COLO668 (cell line): ENCODE measurements at regions not wholly inside any gene's neighbourhood (a gene's known extent, or its start where the extent isn't known, plus 50 kb on each side); places are given as distances from the start of the nearest gene placed in this dataset.

Source experiments
- DNase-seq: peaks from one replicate; lab custom pipeline; 2025; ENCODE audit not compliant: unreplicated experiment; lab: John Stamatoyannopoulos, UW

DNA sequence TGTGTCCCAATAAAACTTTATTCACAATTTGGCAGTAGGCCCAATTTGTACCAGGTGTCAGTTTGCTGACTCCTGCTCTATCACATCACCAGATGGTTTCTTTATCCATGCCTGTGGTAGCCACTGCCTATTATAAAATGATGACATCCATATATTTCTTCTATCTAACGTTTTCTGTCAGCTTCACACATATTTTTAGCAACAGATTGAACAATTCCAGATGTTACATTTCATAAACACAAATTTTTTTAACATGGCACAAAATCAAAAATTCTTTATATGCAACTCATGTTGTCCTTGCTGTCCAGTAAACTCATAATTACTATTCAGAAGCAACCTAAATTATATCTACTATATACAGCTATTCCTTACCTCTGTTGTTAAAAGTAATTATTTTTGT is 1371.6 kb downstream of the NSUN3 start:
- DNase-seq: no peak

DNA sequence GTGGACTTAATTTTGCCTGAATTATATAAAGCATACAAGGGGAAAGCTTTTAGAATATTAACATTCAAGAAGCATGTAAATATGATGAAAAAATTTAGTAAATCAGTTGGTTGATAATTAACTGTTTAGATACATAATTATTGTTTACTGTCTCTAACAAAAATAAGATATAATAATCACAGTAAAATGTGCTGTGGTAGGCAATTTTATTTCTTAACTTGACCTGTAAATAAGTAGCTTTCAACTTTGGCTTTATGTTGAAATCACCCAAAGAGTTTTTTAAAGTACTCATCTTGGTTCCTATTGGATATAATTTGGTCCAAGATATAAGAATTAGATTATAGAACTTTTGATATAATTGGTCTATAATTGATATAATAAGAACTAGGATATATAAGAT is 1374.5 kb downstream of the NSUN3 start:
- DNase-seq: no peak

DNA sequence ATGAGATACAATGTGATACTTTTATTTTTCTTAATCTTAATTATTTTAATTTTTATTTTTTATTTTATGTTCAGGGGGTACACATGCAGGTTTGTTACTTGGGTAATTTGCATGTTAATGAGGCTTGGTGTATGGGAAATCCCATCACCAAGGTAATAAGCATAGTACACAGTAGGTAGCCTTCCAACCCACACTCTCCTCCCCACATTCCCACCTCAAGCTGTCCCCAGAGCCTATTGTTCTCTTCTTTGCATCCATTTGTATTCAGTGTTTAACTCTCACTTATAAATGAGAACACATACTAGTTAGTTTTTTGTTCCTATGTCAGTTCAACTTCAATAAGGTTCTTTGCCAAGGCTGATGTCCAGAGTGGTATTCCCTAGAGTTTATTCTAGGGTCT is 1375.4 kb downstream of the NSUN3 start:
- DNase-seq: no peak

DNA sequence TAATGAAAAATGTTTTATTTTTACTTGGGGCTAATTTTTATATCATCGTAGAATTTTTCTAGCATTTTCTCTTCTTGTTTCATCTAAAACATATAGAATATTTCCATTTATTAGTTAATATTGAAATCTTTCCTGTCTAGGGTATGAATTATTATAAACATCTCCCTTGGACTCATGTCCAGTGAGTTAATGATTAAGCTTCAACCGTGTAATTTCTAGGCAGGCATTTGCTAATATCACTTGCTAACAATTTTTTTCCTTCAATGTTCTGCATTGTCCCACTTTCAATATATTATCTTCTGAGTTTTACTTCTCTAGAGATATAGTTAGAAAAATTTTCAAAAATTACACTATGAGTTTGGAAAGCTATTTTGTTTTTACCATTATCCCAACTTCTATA is 1371.6 kb upstream of the EPHA6 start:
- DNase-seq: no peak

DNA sequence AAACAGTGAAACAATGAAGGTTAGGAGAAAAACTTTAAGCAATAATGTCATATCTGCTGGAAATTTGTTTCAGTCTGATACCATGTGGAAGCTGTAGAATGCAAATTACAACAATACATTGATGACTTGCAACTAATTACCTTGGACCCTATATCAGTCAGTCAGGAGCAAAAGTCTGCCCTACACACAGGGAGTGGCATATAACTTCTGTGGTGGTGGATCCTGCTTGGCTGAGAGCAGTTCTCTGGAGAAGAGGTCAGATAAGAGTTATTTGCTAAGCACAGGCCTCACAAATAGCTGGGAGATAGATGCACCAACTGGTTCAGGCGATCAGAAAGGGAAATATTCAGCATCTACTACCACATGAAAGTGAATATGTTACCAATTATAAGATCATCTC is 1364.6 kb upstream of the EPHA6 start:
- DNase-seq: no peak

DNA sequence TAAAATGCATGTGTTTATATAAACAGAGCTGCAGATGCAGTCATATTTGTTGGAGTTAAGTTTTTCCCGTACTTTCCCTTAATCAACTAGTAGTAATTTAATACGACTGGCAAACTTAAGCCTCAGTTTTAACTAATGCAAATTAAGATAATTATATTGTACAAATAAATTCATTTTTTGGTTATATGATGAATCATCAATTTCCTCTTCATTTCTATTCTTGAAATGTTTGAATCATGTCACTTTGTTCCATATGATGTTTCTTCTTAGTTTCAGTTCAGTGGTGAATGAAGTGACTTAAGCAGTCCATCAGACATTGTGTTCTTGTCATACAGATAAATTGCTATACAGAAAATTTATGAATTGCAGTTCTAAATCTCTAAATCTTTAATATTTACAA is 1361.2 kb upstream of the EPHA6 start:
- no peak for DNase-seq

DNA sequence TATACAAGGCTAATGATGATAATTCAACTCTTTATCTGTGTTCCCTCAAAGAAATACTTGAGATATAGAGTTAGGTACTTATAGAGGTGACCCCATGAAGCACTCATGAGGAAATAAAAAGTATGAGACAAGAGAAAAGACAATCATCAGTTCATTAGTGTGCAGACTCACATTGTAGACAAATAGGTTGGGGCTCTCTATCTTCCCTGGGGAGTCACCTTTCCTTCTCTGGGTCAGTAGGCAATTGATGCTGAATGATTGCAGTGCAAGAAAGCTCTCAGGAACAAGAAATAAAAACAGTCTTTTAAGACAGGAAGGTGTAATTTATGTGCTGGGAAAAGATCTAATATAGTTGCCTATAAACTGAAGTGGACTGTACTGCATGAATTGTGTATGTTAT is 1357.6 kb upstream of the EPHA6 start:
- no peak for DNase-seq

DNA sequence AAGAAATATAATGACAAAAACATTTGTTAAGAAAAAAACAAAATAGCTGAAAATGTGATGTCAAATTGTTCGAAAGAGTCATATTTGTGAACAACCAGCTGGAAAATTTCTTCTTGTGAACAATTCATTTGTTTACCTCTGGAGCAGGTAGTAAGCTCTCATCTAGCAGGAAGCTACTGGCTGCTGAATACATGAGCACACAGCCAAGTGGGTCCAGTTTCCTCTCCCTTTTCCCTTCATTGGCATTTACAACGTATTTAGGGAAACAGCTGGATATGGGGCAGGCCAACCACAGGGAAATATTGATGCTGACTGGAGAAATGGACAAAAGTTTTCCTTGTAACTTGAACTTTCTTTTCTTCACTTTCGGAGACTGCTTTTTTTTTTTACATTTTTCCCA is 1354.7 kb upstream of the EPHA6 start:
- DNase-seq: no peak

DNA sequence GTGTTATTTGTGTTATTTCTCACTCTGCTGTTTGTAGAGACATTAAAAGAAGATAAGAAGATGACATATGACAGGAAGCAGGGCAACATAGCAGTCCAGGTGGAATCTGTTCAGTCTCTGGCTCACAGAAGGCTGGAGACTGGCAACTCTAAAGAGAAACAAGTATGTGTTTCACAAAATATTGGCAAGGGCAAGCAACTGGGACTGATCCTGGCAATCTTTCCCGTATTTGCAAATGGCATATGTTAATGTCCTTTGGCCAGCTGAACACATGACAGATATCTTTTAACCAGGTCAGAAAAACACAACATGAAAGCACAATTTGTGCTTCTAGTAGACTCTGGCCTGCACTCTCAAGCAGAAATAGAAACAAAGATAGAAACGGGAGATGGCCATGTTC is 1354.1 kb upstream of the EPHA6 start:
- no peak for DNase-seq

DNA sequence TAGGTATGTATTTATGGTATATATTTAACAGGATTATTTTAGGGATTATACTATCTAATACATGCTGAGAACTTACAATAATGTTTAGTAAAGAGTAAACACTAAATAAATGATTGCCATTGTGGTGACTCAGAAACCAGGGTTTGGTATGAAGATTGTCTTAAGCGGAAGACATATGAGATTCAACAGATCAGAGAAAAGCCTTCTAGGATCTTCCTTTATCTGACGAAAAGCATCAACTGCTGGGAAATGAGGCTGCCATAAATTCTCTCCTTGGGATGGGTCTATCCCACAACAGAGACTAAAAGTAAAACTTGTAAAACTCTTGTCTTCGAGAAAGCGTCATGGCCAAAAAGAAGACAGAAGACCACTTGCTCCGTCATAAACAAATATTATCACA is 1352.2 kb upstream of the EPHA6 start:
- DNase-seq: no peak

DNA sequence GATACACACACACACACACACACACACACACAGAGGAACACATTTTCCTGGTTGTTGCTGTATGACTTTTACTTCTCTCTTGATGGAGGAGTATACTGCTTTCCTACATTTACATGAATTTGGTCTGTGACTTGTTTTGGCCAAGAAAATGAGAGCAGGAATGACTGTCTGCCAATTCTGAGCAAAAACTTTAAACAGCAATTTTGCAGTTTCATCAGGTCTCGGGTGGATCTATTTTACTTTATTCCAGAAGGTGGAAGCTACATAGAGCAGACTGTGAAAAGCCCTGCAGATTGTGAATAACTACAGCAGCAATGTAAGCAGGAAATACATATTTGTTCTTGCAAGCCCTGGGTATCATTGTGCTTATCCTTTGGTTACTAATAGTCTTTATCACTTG is 1350.0 kb upstream of the EPHA6 start:
- no peak for DNase-seq

DNA sequence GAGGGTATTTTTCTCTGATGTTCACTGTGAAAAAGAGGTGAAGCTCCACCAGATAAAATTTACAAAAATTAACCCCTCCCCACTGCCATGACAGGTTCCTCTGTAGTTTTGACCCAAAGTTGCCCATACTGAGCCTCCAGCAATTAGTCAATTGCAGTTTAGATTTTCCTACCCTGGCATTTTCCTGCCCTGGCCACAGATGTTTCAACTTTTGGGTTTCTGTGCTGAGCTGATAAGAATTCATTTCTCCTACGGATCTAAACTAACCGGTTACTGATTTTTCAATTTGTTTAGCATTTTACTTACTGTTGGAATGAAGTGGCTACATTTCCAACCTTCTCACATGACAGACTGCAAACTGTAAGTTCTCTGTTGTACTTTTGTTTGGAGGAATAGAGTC is 1346.1 kb upstream of the EPHA6 start:
- DNase-seq: no peak

DNA sequence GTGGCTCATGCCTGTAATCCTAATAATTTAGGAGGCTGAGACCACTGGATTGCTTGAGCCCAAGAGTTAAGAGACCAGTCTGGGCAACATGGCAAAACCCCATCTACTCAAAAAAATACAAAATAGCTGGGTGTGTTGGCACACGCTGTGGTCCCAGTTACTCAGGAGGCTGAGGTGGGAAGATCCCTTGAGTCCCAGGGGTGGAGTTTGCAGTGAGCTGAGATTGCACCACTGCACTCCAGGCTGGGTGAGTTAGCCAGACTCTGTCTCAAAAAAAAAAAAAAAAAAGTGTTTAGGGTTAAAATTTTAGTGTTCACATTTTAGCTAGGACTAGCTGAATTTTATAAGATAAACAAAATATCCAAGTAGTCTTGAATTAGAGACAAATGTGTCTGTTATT is 1340.1 kb upstream of the EPHA6 start:
- DNase-seq: no peak

DNA sequence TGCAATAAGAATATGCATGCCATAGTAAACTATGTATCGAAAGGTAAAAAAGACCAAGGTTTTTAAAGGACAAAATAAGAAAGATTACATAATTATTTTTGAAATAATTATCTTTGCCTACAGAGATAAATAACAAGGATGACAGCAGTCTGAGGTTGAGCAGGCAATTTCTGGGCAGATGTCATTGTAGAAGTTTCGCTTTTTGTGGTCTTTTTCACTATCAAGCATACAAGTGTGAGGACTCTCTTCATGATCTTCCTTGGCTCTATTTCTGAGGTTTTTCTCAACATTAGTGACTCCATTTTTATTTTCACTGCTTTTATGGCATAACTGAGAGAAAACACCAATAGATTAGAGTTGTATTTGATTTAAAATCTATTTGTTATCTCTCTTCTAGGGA is 1337.9 kb upstream of the EPHA6 start:
- DNase-seq: no peak

DNA sequence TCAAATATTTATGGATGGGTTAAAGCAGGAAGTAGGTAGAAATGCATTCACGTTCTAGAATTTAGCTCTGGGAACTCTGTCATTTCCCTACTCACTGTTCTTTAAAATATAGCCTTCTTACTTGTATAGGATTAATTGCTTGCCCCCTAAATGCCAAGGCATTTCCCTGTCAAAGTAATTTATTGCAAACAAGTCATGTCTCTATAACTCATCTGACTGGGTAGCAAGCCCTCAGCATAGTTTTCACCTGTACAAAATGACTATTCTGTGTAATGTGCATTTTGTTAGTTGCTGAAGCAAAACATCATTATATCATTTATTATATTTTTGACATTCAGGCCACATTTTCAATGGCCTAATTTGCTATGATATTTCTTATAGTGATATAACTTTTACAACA is 1308.2 kb upstream of the EPHA6 start:
- no peak for DNase-seq

DNA sequence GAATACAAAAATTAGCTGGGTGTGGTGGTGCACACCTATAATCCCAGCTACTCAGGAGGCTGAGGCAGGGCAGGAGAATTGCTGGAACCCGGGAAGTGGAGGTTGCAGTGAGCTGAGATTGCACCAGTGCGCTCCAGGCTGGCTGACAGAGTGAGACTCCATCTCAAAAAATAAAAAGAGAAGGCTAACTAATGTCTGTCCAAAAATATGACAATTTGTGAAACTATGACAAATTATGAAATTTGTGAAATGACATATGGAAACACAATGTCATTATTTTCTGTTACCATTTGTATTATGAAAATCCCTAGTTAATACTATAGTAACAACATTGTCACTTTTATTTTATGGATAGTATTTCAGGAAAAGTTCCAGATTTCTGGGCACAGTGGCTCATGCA is 1306.3 kb upstream of the EPHA6 start:
- DNase-seq: no peak

DNA sequence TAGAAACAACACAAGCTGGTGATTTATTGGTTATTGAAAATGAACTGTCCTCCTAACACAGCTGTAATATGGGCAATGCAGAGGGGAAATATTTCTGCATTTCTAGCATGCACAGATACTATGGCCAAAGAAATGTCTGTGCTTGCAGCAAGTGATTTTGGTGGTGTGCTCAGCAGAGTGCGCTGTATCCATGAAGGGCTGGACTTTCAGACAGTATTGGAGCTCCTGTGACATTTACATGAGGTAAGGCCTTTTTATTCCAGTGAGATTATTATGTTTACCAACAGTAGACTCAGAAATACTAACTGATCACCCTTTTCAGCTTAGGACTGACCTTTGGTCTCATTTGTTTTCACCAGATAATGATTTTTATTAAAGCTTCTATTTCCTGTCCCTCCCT is 1302.6 kb upstream of the EPHA6 start:
- no peak for DNase-seq

DNA sequence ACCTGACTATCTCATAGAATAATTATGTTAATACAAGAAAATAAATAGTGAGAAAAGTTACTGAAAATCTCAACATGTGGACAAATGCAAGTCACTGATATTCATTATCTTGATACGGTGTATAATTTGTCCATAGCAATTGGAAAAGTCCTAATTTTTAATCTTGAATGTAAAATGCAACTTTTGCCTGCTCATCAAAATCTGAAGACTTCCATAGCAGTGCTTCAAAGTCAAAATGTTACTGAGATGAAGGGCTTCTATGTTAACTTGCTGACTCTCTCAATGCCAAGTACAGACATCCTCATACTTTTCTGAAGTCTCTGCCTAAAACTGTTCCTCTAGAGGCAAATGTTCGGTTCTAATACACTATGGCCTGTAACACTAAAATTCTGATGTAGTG is 1300.1 kb upstream of the EPHA6 start:
- no peak for DNase-seq

DNA sequence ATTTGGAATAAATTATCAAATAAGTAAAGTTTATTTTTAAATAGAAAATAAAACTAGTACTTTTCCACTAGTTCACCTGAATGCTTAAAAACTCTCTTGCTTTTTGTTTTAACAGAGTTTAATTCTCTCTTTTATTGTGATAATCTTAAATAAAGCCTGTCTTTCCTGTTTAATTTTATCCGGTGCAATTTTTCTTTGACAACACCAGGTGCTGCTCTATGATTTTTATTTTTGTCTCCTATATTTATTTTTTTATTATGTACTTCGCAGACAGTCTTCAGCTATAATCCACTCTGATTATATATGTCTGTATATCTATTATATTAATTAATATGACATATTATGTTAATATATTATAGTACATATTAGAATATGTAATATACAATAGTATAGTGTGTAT is 1293.0 kb upstream of the EPHA6 start:
- no peak for DNase-seq

DNA sequence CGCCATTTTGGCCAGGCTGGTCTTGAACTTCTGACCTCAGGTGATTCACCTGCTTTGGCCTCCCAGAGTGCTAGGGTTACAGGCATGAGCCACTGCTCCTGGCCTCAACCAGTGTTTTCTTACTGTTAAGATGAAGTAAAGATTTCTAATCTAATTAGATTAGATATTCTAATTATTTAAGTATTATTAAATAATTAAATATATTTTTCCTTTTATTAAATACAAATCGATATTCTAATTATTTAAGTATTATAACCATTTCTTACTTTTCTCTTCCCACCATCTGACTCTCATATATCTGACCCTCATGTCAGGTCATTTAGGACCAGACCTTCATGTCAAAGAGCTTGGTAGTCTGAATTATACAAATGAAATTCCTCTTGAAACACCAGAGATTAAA is 1291.9 kb upstream of the EPHA6 start:
- no peak for DNase-seq

DNA sequence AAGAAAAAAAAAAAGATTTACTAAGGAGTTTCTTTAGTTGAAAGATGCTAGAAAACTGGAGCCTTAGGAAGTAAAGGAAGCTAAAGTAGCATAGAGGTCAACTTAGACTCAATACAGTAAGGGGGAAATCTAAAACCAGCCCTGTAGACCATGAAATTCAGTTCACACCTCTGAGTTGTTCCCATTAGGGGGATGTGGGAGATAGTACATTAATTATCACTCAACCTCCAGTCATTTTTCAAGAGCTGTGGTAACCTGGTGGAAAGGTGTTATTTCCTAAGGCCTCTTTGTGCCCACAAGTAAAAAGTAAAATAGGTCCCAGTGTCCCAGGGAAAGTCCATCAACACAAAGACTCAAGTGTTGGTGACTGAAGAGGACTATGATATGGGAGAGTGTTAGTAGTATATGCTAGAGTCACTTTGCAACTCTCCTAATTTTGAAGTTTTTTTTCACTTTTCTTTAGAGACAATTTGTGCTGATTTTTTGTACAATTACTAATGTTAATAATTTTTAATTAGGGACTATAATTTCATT is 1274.4 kb upstream of the EPHA6 start:
- DNase-seq: no peak

DNA sequence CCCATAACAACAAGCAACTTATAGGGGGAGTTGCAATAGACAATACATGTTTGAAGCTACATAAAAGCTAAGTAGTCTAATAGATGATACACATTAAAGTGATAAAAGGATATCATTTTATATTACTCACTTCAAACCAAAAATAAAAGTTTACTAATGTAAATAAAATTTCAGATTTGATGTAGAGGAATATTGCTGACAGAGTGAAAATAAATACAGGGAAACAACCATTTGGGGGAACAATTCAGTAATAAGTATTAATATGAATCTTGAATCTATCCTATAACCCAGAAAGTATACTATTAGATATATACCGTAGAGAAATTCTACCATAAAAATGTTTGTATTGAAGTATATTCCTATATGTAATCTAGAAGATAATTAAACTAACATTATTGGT is 1248.9 kb upstream of the EPHA6 start:
- DNase-seq: no peak

DNA sequence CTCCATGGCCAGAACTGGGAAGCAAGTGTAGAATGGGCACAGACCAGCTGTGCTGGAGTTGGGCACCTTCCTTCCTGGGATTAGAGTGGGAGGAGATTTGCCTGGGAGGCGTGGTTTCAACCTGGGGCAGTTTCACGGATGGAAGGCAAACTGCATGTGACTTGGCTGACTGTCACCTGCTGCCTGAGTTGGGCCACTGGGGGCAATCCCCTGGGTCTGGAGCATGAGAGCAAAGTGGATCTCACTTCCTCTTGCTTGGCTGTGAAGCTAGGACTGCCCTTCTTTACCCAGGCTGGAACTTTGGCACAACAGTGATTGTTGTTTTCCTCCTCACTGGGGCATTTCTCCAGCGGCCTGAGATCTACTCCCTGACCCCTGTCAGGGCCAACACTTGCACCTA is 1247.0 kb upstream of the EPHA6 start:
- DNase-seq: no peak

DNA sequence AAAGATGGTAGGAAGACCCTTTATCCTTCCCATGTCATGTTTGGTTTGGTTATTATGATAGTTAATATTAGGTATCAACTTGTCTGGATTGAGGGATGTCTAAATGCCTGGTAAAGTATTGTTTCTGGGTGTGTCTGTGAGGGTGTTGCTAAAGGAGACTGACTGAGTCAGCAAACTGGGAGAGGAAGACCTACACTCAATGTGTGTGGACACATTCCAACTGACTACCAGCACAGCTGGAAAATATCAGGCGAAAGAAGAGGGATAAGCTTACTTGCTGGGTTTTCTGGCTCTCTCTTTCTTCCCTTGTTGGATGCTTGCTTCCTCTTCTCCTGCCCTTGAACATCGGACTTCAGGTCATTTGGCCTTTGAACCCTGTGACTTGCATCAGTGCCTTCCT is 1227.6 kb upstream of the EPHA6 start:
- no peak for DNase-seq
